Right cardiac atrium (tissue), 5 donors: ENCODE measurements at regions not wholly inside any gene's neighbourhood (a gene's known extent, or its start where the extent isn't known, plus 50 kb on each side); places are given as distances from the start of the nearest gene placed in this dataset.

ENCODE experiments used
- ATAC-seq, 2 donors: fragments of 200-7000 bp; cut with Tn5 transposase; one replicate each; pipeline versions ENCODE4 v1.8.0 to v1.9.1; 2020; ENCODE audit warnings: moderate library complexity in 2 of 2, mild to moderate bottlenecking in 1 of 2
- DNase-seq, 3 donors: peaks; one replicate each; pipeline ENCODE4 v3.0.0-alpha.2; 2020
- H3K27ac ChIP-seq: one replicate; pipeline ENCODE4 v1.5.1; 2013; ENCODE audit warnings: mild to moderate bottlenecking, low read length, control low read depth, moderate library complexity
- H3K27me3 ChIP-seq: one replicate; pipeline ENCODE4 v1.6.1; 2013; ENCODE audit not compliant: control insufficient read depth, insufficient read depth
- H3K4me1 ChIP-seq: one replicate; pipeline ENCODE4 v1.6.1; 2013; ENCODE audit warnings: low read length; ENCODE audit not compliant: control insufficient read depth, insufficient read depth
- H3K4me3 ChIP-seq: one replicate; pipeline ENCODE4 v1.5.1; 2013; ENCODE audit warnings: low read length, control low read depth
- H3K9me3 ChIP-seq: one replicate; pipeline ENCODE4 v1.6.1; 2013; ENCODE audit warnings: low read length; ENCODE audit not compliant: control insufficient read depth
- WGBS: extraction: QIAGEN DNeasy Blood & Tissue Kit; methylation state at CpG from one replicate; pipeline ENCODE4 v1.1.7; 2013; 5-methylcytosine and 5-hydroxymethylcytosine counted together
- intact Hi-C, 4 donors: fragments of 100-400 bp; cut with DNase I; formaldehyde crosslinking; loops; one replicate each; pipeline versions ENCODE4 v1.11.0 to v1.14.0; 2022 to 2023
- donor health status: healthy with polysubstance abuse.
- donor health status: DM: no; HTN: yes; CAD: no.
- donor health status: DM: no; HTN: no; CAD: no.
- donor health status: DM: no; HTN: yes; CAD: no; lungs with severe emphysema.
- donor health status: DM: yes; HTN: yes; CAD: no.

GRCh38 chr4:10741961-10742699 lies 57.6 kb upstream of the CLNK start:
- whole genome bisulfite sequencing, result 75% methylated on average over 1 of the region's 1 CpG
- Histone ChIP-seq H3K4me1 (no peaks in the 10 kb centered on the region), H3K4me3 (no peak overlapping the region), H3K9me3 (no peaks in the 10 kb centered on the region), H3K27ac (no peak overlapping the region), H3K27me3 (no peaks in the 10 kb centered on the region)
- intact Hi-C loops, result no loop called here
- ATAC-seq (no peak), DNase-seq (no peak)

- DNase-seq (no peak), ATAC-seq (no peak)
- Histone ChIP-seq H3K27me3 (no peaks in the 10 kb centered on the region), H3K4me1 (no peaks in the 10 kb centered on the region), H3K9me3 (no peaks in the 10 kb centered on the region), H3K4me3 (no peak overlapping the region), H3K27ac (no peak overlapping the region)
- 80% methylated on average over 4 of the region's 4 CpGs for WGBS
- intact Hi-C loops, result no loop called here
Measured at GRCh38 chr4:10740891-10741620, 56.5 kb upstream of the CLNK start.

DNA sequence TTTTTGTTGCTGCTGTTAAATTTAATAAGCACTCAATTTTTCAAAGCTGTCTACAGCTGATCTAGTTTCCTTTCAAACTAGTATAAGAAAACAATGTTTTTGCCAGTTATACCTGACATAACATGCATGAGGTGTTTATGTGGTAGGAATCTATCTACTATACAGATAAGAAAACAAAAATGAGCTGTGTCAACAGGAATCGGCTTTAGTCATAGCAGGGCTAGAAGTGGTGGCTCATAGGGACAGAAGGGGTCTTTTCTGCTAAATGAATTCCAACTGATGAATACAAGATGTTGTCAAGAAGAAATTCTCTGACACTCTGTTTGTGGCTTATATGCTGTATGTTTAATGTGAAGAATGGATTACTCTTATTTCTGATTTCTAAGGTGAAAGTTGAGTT lies 55.7 kb upstream of the CLNK start:
- intact Hi-C loops, result no loop called here
- 78% methylated on average over 1 of the region's 1 CpG for WGBS
- Histone ChIP-seq H3K27me3 (no peaks in the 10 kb centered on the region), H3K9me3 (no peaks in the 10 kb centered on the region), H3K4me3 (no peak overlapping the region), H3K27ac (no peak overlapping the region), H3K4me1 (no peaks in the 10 kb centered on the region)
- no peak for ATAC-seq
- no peak for DNase-seq

- Histone ChIP-seq H3K4me1 (no peaks in the 10 kb centered on the region), H3K9me3 (no peaks in the 10 kb centered on the region), H3K27me3 (no peaks in the 10 kb centered on the region), H3K27ac (no peak overlapping the region), H3K4me3 (no peak overlapping the region)
- WGBS, result 44% methylated on average over 5 of the region's 5 CpGs
- intact Hi-C loops, result no loop called here
- ATAC-seq, result no peak
- DNase-seq, result no peak
Measured at GRCh38 chr4:10738826-10739489, 54.4 kb upstream of the CLNK start.

GRCh38 chr4:10737337-10737736 lies 52.8 kb upstream of the CLNK start:
- no peak overlapping the region for H3K27ac ChIP-seq
- intact Hi-C loops, result no loop called here
- WGBS, result 83% methylated on average over 6 of the region's 6 CpGs
- no peak overlapping the region for H3K4me3 ChIP-seq
- H3K4me1 ChIP-seq, result no peaks in the 10 kb centered on the region
- no peak for DNase-seq
- no peak for ATAC-seq
- H3K9me3 ChIP-seq, result no peaks in the 10 kb centered on the region
- no peaks in the 10 kb centered on the region for H3K27me3 ChIP-seq

GRCh38 chr4:10736895-10737294 lies 52.3 kb upstream of the CLNK start:
- 91% methylated on average over 2 of the region's 2 CpGs for WGBS
- intact Hi-C loops, result no loop called here
- H3K4me1 ChIP-seq, result no peaks in the 10 kb centered on the region
- DNase-seq (no peak), ATAC-seq (no peak)
- no peak overlapping the region for H3K4me3 ChIP-seq
- no peak overlapping the region for H3K27ac ChIP-seq
- no peaks in the 10 kb centered on the region for H3K9me3 ChIP-seq
- H3K27me3 ChIP-seq, result no peaks in the 10 kb centered on the region

- ATAC-seq, result no peak
- intact Hi-C loops, result no loop called here
- no peaks in the 10 kb centered on the region for H3K4me1 ChIP-seq
- no peak overlapping the region for H3K27ac ChIP-seq
- WGBS, result 89% methylated on average over 3 of the region's 3 CpGs
- H3K4me3 ChIP-seq, result no peak overlapping the region
- H3K27me3 ChIP-seq, result no peaks in the 10 kb centered on the region
- no peak for DNase-seq
- no peaks in the 10 kb centered on the region for H3K9me3 ChIP-seq
Measured at GRCh38 chr4:10736266-10736665, 51.7 kb upstream of the CLNK start.

- Histone ChIP-seq H3K4me3 (no peak overlapping the region), H3K9me3 (no peaks in the 10 kb centered on the region), H3K27me3 (no peaks in the 10 kb centered on the region), H3K4me1 (no peaks in the 10 kb centered on the region), H3K27ac (no peak overlapping the region)
- DNase-seq, result no peak
- WGBS, result 84% methylated on average over 5 of the region's 5 CpGs
- intact Hi-C loops, result no loop called here
- ATAC-seq, result no peak
Measured at GRCh38 chr4:10734697-10735096, 50.1 kb upstream of the CLNK start.
